ENCODE measurements at regions not wholly inside any gene's neighbourhood (a gene's known extent, or its start where the extent isn't known, plus 50 kb on each side); places are given as distances from the start of the nearest gene placed in this dataset.
"Not testable (repeated sequence)": the region's sequence is repeated elsewhere in the genome, so short reads cannot be mapped to it uniquely, and the experiment has no call there.

DNA sequence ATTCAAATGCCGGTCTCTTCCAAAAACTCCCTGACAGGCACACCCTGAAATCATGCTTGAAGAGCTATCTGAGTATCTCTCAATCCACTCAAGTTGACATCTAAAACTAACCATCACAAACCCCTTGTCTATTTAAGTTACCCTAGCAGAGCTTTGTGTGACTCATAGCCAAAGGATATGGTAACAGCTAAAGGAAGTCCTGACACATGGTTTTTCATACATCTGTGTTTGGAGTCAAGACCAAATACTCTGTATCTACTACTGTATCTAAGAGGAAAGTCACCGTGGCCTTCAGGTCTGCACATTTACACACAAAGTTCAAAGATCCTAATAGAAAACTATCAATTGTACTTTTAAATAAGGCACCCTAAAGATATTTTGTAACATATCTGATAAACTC, 239.6 kb upstream of the VCX start:
- no peaks in the 10 kb centered on the region for H3K36me3 ChIP-seq (ENCODE audit: control insufficient read depth in 2 of 2, insufficient read depth in 2 of 2, low read length in 2 of 2)
- H3K27ac ChIP-seq (ENCODE audit: low read depth in 2 of 2, low read length in 2 of 2), result no peak overlapping the region
- H3K27me3 ChIP-seq (ENCODE audit: control insufficient read depth in 2 of 2, insufficient read depth in 2 of 2, low read length in 2 of 2), result no peaks in the 10 kb centered on the region
- no peaks in the 10 kb centered on the region for H3K4me1 ChIP-seq (ENCODE audit: control insufficient read depth in 2 of 2, insufficient read depth in 2 of 2, low read length in 2 of 2)
- H3K9me3 ChIP-seq (ENCODE audit: control insufficient read depth in 2 of 2, low read length in 2 of 2), result no peaks in the 10 kb centered on the region
- H3K4me3 ChIP-seq (ENCODE audit: low read length in 2 of 2), result no peak overlapping the region
- no peak overlapping the region for H3K9ac ChIP-seq (ENCODE audit: low read depth in 1 of 2, low read length in 2 of 2)

DNA sequence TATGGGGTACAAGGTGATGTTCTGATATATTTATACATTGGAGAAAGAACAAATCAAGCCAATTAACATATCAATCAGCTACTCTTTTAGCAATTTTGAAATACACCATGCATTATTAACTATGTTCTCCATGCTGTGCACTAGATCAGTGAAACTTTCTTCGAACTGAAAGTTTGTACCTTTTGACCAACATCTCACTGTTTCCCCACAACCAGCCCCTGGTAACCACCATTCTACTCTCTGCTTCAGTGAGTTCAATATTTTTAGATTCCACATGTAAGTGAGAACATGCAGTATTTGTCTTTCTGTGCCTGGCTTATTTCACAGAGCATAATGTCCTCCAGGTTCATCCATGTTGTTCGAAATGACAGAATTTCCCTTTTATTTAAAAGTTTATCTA, 246.1 kb upstream of the VCX start:
- Histone ChIP-seq H3K27me3 (ENCODE audit: control insufficient read depth in 2 of 2, insufficient read depth in 2 of 2, low read length in 2 of 2) (no peaks in the 10 kb centered on the region), H3K27ac (ENCODE audit: low read depth in 2 of 2, low read length in 2 of 2) (no peak overlapping the region), H3K9ac (ENCODE audit: low read depth in 1 of 2, low read length in 2 of 2) (no peak overlapping the region), H3K36me3 (ENCODE audit: control insufficient read depth in 2 of 2, insufficient read depth in 2 of 2, low read length in 2 of 2) (no peaks in the 10 kb centered on the region), H3K9me3 (ENCODE audit: control insufficient read depth in 2 of 2, low read length in 2 of 2) (no peaks in the 10 kb centered on the region), H3K4me3 (ENCODE audit: low read length in 2 of 2) (no peak overlapping the region), H3K4me1 (ENCODE audit: control insufficient read depth in 2 of 2, insufficient read depth in 2 of 2, low read length in 2 of 2) (no peaks in the 10 kb centered on the region)

DNA sequence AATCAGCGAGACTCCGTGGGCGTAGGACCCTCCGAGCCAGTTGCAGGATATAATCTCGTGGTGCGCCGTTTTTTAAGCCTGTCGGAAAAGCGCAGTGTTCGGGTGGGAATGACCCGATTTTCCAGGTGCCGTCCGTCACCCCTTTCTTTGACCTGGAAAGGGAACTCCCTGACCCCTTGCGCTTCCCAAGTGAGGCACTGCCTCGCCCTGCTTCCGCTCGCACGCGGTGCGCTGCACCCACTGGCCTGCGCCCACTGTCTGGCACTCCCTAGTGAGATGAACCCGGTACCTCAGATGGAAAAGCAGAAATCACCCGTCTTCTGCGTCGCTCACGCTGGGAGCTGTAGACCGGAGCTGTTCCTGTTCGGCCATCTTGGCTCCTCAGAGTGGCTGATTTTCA, 249.6 kb upstream of the VCX start:
- not testable (repeated sequence) for H3K9ac ChIP-seq (ENCODE audit: low read depth in 1 of 2, low read length in 2 of 2); H3K9me3 ChIP-seq (ENCODE audit: control insufficient read depth in 2 of 2, low read length in 2 of 2); H3K27me3 ChIP-seq (ENCODE audit: control insufficient read depth in 2 of 2, insufficient read depth in 2 of 2, low read length in 2 of 2); H3K4me3 ChIP-seq (ENCODE audit: low read length in 2 of 2); H3K27ac ChIP-seq (ENCODE audit: low read depth in 2 of 2, low read length in 2 of 2); H3K36me3 ChIP-seq (ENCODE audit: control insufficient read depth in 2 of 2, insufficient read depth in 2 of 2, low read length in 2 of 2); H3K4me1 ChIP-seq (ENCODE audit: control insufficient read depth in 2 of 2, insufficient read depth in 2 of 2, low read length in 2 of 2)

DNA sequence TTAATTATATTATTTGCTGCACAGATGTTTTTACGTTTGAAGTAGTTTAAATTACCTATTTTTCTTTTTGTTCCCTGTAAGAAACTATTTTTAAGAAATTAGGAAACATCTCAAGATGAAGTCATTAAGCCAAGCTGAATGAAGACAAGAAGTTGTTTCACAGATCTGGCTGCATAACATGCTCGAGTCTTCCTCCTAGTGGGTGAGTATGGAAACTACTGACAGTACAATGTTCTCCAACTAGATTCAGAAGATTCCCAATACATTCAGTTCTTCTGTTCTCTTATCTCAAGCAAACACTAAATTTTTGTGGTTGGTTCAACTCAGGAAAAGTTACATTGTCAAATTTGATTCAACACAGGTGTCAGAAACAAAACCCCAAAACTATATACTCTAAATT, 256.8 kb upstream of the VCX start:
- Histone ChIP-seq H3K4me1 (ENCODE audit: control insufficient read depth in 2 of 2, insufficient read depth in 2 of 2, low read length in 2 of 2) (no peaks in the 10 kb centered on the region), H3K9me3 (ENCODE audit: control insufficient read depth in 2 of 2, low read length in 2 of 2) (no peaks in the 10 kb centered on the region), H3K9ac (ENCODE audit: low read depth in 1 of 2, low read length in 2 of 2) (no peak overlapping the region), H3K36me3 (ENCODE audit: control insufficient read depth in 2 of 2, insufficient read depth in 2 of 2, low read length in 2 of 2) (no peaks in the 10 kb centered on the region), H3K4me3 (ENCODE audit: low read length in 2 of 2) (no peak overlapping the region), H3K27me3 (ENCODE audit: control insufficient read depth in 2 of 2, insufficient read depth in 2 of 2, low read length in 2 of 2) (no peaks in the 10 kb centered on the region), H3K27ac (ENCODE audit: low read depth in 2 of 2, low read length in 2 of 2) (no peak overlapping the region)

DNA sequence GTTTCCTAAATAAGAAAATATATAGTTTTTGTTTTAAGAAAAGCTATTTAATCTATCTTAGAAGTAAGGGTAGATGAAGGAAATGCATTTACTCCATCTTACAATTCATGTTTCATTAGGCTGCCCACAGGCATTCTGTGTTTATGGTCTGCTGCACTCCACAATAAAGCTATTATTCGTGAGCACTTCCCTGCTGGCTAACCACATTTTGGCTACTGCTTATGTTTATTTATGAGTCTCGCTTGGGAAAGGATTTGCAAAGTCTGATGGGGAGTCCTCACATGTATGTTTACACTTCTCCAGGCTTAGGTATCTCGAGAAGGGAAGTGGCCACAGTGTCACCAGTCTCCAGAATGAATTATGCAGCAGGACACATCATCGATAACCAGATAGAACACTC, 260.8 kb upstream of the VCX start:
- no peaks in the 10 kb centered on the region for H3K4me1 ChIP-seq (ENCODE audit: control insufficient read depth in 2 of 2, insufficient read depth in 2 of 2, low read length in 2 of 2)
- H3K27ac ChIP-seq (ENCODE audit: low read depth in 2 of 2, low read length in 2 of 2), result no peak overlapping the region
- H3K4me3 ChIP-seq (ENCODE audit: low read length in 2 of 2), result no peak overlapping the region
- no peaks in the 10 kb centered on the region for H3K9me3 ChIP-seq (ENCODE audit: control insufficient read depth in 2 of 2, low read length in 2 of 2)
- H3K9ac ChIP-seq (ENCODE audit: low read depth in 1 of 2, low read length in 2 of 2), result no peak overlapping the region
- no peaks in the 10 kb centered on the region for H3K27me3 ChIP-seq (ENCODE audit: control insufficient read depth in 2 of 2, insufficient read depth in 2 of 2, low read length in 2 of 2)
- no peaks in the 10 kb centered on the region for H3K36me3 ChIP-seq (ENCODE audit: control insufficient read depth in 2 of 2, insufficient read depth in 2 of 2, low read length in 2 of 2)

DNA sequence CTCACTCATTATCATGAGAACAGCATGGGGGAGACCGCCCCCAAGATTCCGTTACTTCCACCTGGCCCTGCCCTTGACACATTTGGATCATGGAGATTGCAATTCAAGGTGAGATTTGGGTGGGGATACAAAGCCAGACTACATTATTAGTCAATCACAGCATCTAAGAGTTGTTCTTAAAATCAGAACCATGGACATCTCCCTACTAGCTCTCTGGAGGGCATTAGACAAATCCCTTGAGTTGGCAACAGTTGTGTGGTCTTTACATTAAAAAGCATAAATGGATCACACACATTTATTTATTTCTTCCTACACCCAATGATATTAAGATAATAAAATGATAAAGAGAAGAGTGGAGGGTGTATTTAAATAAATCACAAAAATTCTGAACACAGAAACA, 262.8 kb upstream of the VCX start:
- Histone ChIP-seq H3K4me1 (ENCODE audit: control insufficient read depth in 2 of 2, insufficient read depth in 2 of 2, low read length in 2 of 2) (no peaks in the 10 kb centered on the region), H3K9me3 (ENCODE audit: control insufficient read depth in 2 of 2, low read length in 2 of 2) (no peaks in the 10 kb centered on the region), H3K27ac (ENCODE audit: low read depth in 2 of 2, low read length in 2 of 2) (no peak overlapping the region), H3K36me3 (ENCODE audit: control insufficient read depth in 2 of 2, insufficient read depth in 2 of 2, low read length in 2 of 2) (no peaks in the 10 kb centered on the region), H3K9ac (ENCODE audit: low read depth in 1 of 2, low read length in 2 of 2) (no peak overlapping the region), H3K4me3 (ENCODE audit: low read length in 2 of 2) (no peak overlapping the region), H3K27me3 (ENCODE audit: control insufficient read depth in 2 of 2, insufficient read depth in 2 of 2, low read length in 2 of 2) (no peaks in the 10 kb centered on the region)

DNA sequence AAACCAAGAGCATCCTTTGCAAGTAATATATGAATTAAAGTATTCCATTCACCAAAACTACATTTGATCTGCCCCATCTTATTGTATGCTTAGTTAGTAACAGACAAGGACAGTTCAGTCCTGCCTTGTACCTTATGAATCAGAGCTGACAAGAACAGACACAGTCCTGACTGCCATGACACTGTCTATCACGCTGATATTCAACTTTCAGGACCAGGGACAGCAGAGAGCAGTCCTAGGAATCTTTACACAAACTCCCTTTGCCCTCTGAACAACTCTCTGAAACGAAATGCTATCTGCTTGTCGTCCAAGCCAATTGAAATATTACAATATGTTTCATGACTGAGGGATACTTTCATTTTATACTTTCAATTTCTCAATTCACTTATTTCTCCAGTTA, 268.6 kb upstream of the VCX start:
- H3K4me3 ChIP-seq (ENCODE audit: low read length in 2 of 2), result no peak overlapping the region
- no peak overlapping the region for H3K9ac ChIP-seq (ENCODE audit: low read depth in 1 of 2, low read length in 2 of 2)
- H3K27ac ChIP-seq (ENCODE audit: low read depth in 2 of 2, low read length in 2 of 2), result no peak overlapping the region
- H3K4me1 ChIP-seq (ENCODE audit: control insufficient read depth in 2 of 2, insufficient read depth in 2 of 2, low read length in 2 of 2), result no peaks in the 10 kb centered on the region
- no peaks in the 10 kb centered on the region for H3K36me3 ChIP-seq (ENCODE audit: control insufficient read depth in 2 of 2, insufficient read depth in 2 of 2, low read length in 2 of 2)
- H3K9me3 ChIP-seq (ENCODE audit: control insufficient read depth in 2 of 2, low read length in 2 of 2), result no peaks in the 10 kb centered on the region
- H3K27me3 ChIP-seq (ENCODE audit: control insufficient read depth in 2 of 2, insufficient read depth in 2 of 2, low read length in 2 of 2), result no peaks in the 10 kb centered on the region

DNA sequence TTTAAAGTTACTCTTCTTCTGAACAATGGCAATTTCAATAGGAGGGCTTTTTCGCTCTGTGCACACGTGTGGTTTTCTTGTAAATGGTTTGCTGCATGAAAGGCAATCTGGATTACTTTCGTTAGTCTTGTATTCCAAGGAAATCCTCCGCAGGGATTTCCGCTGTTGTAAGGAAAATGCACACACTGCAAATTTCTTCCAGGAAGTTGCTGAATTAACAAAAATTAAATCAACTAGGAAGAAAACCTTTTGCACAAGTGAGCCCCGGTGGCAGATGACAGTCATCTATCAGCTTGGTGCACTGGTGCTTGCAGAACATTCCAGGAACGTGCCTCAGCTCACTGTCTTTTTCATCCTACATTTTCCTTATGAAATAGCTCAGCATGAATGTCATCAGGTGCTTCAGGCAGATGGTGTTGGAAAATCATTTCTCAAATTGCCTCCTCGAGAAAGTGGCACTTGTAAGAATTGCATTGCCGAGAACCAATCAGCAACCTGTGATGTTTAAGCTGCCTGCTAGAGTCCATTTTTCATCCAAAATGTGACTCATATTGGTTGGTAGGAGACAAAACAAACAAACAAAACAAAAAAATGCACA, 272.4 kb upstream of the VCX start:
- Histone ChIP-seq H3K27ac (ENCODE audit: low read depth in 2 of 2, low read length in 2 of 2) (no peak overlapping the region), H3K4me1 (ENCODE audit: control insufficient read depth in 2 of 2, insufficient read depth in 2 of 2, low read length in 2 of 2) (no peaks in the 10 kb centered on the region), H3K9ac (ENCODE audit: low read depth in 1 of 2, low read length in 2 of 2) (no peak overlapping the region), H3K27me3 (ENCODE audit: control insufficient read depth in 2 of 2, insufficient read depth in 2 of 2, low read length in 2 of 2) (no peaks in the 10 kb centered on the region), H3K4me3 (ENCODE audit: low read length in 2 of 2) (no peak overlapping the region), H3K36me3 (ENCODE audit: control insufficient read depth in 2 of 2, insufficient read depth in 2 of 2, low read length in 2 of 2) (no peaks in the 10 kb centered on the region), H3K9me3 (ENCODE audit: control insufficient read depth in 2 of 2, low read length in 2 of 2) (no peaks in the 10 kb centered on the region)

DNA sequence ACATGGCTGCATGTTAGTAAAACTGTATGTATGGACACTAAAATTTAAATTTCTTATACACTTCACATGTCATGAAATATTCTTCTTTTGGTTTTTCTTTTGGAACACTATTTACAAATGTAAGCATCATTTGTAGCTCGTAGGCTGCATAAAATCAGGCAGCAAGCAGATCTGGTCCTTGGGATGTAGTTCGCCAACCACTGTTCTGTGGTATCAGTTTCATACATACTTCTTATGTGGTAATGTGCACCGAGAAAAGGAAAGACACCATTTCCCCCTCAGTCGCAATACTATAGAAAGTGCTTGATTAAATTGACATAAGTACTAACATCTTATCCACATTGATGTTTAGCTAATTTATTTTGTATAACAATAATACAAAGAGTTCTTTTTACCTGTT, 274.4 kb upstream of the VCX start:
- Histone ChIP-seq H3K27me3 (ENCODE audit: control insufficient read depth in 2 of 2, insufficient read depth in 2 of 2, low read length in 2 of 2) (no peaks in the 10 kb centered on the region), H3K9me3 (ENCODE audit: control insufficient read depth in 2 of 2, low read length in 2 of 2) (no peaks in the 10 kb centered on the region), H3K27ac (ENCODE audit: low read depth in 2 of 2, low read length in 2 of 2) (no peak overlapping the region), H3K4me3 (ENCODE audit: low read length in 2 of 2) (no peak overlapping the region), H3K9ac (ENCODE audit: low read depth in 1 of 2, low read length in 2 of 2) (no peak overlapping the region), H3K4me1 (ENCODE audit: control insufficient read depth in 2 of 2, insufficient read depth in 2 of 2, low read length in 2 of 2) (no peaks in the 10 kb centered on the region), H3K36me3 (ENCODE audit: control insufficient read depth in 2 of 2, insufficient read depth in 2 of 2, low read length in 2 of 2) (no peaks in the 10 kb centered on the region)

DNA sequence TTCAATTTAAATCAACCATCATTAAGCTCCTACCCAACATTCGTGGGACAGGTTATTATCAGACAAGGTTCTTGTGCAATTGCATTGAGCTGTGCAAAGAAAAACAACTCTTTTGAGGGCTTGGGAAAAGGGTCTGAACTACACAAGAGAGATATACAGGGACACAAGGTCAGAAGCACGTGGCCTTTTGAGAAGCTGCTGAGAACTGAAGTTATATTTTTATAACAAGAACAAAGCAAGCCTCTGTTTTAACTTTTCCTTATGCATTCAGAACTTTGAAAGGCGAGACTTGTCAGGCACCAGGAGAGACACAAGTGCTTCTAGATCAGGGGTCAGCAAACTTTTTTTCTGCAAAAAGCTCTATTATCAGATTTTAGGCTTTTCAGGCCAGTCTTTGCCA, 274.8 kb upstream of the VCX start:
- H3K27me3 ChIP-seq (ENCODE audit: control insufficient read depth in 2 of 2, insufficient read depth in 2 of 2, low read length in 2 of 2), result no peaks in the 10 kb centered on the region
- no peaks in the 10 kb centered on the region for H3K36me3 ChIP-seq (ENCODE audit: control insufficient read depth in 2 of 2, insufficient read depth in 2 of 2, low read length in 2 of 2)
- H3K27ac ChIP-seq (ENCODE audit: low read depth in 2 of 2, low read length in 2 of 2), result no peak overlapping the region
- no peak overlapping the region for H3K9ac ChIP-seq (ENCODE audit: low read depth in 1 of 2, low read length in 2 of 2)
- H3K4me1 ChIP-seq (ENCODE audit: control insufficient read depth in 2 of 2, insufficient read depth in 2 of 2, low read length in 2 of 2), result no peaks in the 10 kb centered on the region
- no peak overlapping the region for H3K4me3 ChIP-seq (ENCODE audit: low read length in 2 of 2)
- no peaks in the 10 kb centered on the region for H3K9me3 ChIP-seq (ENCODE audit: control insufficient read depth in 2 of 2, low read length in 2 of 2)

DNA sequence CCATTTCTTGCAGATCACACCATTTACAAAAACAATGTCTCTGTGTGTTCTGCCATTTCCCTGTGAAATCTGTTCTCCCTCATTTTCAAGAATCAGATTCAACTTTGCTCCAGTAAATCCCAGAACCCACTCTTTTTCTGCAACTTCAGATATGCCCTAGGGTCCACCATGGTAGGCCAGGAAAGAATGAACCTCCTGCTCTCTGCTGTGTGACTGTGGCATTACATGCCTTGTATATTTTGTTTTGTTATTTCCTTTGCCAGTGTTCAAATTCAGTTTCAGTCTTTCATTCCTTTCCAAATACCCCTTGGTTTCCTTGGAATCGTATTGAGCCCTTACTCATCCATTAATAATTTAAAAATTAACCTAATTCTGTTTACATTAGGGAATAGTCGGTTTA, 290.2 kb upstream of the VCX start:
- H3K4me1 ChIP-seq (ENCODE audit: control insufficient read depth in 2 of 2, insufficient read depth in 2 of 2, low read length in 2 of 2), result no peaks in the 10 kb centered on the region
- H3K9me3 ChIP-seq (ENCODE audit: control insufficient read depth in 2 of 2, low read length in 2 of 2), result no peaks in the 10 kb centered on the region
- no peaks in the 10 kb centered on the region for H3K36me3 ChIP-seq (ENCODE audit: control insufficient read depth in 2 of 2, insufficient read depth in 2 of 2, low read length in 2 of 2)
- H3K27me3 ChIP-seq (ENCODE audit: control insufficient read depth in 2 of 2, insufficient read depth in 2 of 2, low read length in 2 of 2), result no peaks in the 10 kb centered on the region
- no peak overlapping the region for H3K27ac ChIP-seq (ENCODE audit: low read depth in 2 of 2, low read length in 2 of 2)
- no peak overlapping the region for H3K4me3 ChIP-seq (ENCODE audit: low read length in 2 of 2)
- no peak overlapping the region for H3K9ac ChIP-seq (ENCODE audit: low read depth in 1 of 2, low read length in 2 of 2)
